MCF 10A (cell line): ENCODE measurements at regions not wholly inside any gene's neighbourhood (a gene's known extent, or its start where the extent isn't known, plus 50 kb on each side); places are given as distances from the start of the nearest gene placed in this dataset.

Experiments used
- BruUV-seq: library from RNA; stranded (reverse); fragments of 400-500 nt; replicated peaks from 2 replicates; lab custom pipeline; 2021; lab: Mats Ljungman, UMichigan
- CTCF ChIA-PET: fragments of 300-600 bp; sonication (Branson Sonifier 250); formaldehyde crosslinking; extraction: SDS; loops from one replicate; lab custom pipeline; 2021; ENCODE audit warnings: antibody characterized with exemption, inconsistent platforms; lab: Yijun Ruan, JAX
- POLR2A ChIA-PET: fragments of 300-600, 350-650 bp; sonication (Branson Sonifier 250); formaldehyde crosslinking; extraction: SDS; loops from one replicate; lab custom pipeline; 2020; ENCODE audit warnings: antibody characterized with exemption, inconsistent platforms; lab: Yijun Ruan, JAX
- DNase-seq: peaks from one replicate; pipeline ENCODE4 v3.0.0-alpha.2; 2018; ENCODE audit not compliant: unreplicated experiment
- H3K27ac Mint-ChIP-seq: one replicate; pipeline ENCODE4 v1.8.0; 2022; ENCODE audit warnings: mild to moderate bottlenecking, low read depth, mixed read lengths; ENCODE audit not compliant: unreplicated experiment
- H3K27me3 Mint-ChIP-seq: one replicate; pipeline ENCODE4 v1.8.0; 2022; ENCODE audit warnings: mixed read lengths; ENCODE audit not compliant: insufficient read depth, unreplicated experiment
- H3K36me3 Mint-ChIP-seq: one replicate; pipeline ENCODE4 v1.8.0; 2022; ENCODE audit warnings: mild to moderate bottlenecking, moderate library complexity, mixed read lengths; ENCODE audit not compliant: insufficient read depth, unreplicated experiment
- H3K4me1 Mint-ChIP-seq: one replicate; pipeline ENCODE4 v1.8.0; 2022; ENCODE audit warnings: mixed read lengths; ENCODE audit not compliant: insufficient read depth, unreplicated experiment
- H3K4me3 Mint-ChIP-seq: one replicate; pipeline ENCODE4 v1.8.0; 2022; ENCODE audit warnings: mild to moderate bottlenecking, moderate library complexity, mixed read lengths; ENCODE audit not compliant: unreplicated experiment
- H3K9me3 Mint-ChIP-seq: one replicate; pipeline ENCODE4 v1.8.0; 2022; ENCODE audit warnings: mixed read lengths; ENCODE audit not compliant: unreplicated experiment
- intact Hi-C: fragments of 100-400 bp; cut with micrococcal nuclease; formaldehyde crosslinking; loops from 2 replicates; pipeline ENCODE4 v1.14.1; 2022
- TF ChIP-seq, protein P1 (sequence below): fragments of 200-600 bp; IDR thresholded peaks from one replicate; pipeline ENCODE4 v1.8.0; 2022; ENCODE audit warnings: antibody characterized with exemption, mild to moderate bottlenecking; ENCODE audit not compliant: unreplicated experiment

DNA sequence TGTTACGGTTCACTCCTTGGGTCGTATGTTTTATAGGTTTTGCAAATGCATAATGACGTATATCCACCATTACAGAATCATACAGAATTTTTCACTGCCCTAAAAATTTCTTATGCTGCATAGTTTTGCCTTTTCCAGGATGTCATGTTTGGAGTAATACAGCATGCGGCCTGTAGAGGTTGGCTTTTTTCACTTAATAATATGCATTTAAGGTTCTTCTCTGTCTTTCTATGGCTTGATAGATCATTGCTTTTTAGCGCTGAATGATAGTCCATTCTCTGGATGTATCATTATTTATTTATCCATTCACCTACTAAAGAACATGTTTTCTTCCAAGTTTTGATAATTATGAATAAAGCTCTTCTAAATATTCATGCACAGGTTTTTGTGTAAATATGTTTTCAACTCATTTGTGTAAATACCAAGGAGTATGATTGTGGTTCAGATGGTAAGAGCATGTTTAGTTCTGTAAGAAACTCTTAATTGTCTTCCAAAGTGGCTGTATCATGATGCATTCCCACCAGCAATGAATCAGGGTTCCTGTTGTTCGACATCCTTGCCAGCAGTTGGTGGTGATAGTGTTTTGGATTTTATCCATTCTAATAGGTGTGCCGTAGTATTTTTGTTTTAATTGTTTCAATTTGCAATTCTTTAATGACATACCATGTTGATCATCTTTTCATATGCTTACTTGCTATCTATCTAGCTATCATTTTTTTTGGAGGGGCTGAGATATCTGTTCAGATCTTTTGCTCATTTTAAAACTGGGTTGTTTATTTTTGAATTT, 531.2 kb upstream of the GHITM start:
- POLR2A ChIA-PET: no interaction called here
- BruUV-seq: no TSS peak
- H3K27ac Mint-ChIP-seq: no peak overlapping the region
- TF ChIP-seq, protein P1, sequence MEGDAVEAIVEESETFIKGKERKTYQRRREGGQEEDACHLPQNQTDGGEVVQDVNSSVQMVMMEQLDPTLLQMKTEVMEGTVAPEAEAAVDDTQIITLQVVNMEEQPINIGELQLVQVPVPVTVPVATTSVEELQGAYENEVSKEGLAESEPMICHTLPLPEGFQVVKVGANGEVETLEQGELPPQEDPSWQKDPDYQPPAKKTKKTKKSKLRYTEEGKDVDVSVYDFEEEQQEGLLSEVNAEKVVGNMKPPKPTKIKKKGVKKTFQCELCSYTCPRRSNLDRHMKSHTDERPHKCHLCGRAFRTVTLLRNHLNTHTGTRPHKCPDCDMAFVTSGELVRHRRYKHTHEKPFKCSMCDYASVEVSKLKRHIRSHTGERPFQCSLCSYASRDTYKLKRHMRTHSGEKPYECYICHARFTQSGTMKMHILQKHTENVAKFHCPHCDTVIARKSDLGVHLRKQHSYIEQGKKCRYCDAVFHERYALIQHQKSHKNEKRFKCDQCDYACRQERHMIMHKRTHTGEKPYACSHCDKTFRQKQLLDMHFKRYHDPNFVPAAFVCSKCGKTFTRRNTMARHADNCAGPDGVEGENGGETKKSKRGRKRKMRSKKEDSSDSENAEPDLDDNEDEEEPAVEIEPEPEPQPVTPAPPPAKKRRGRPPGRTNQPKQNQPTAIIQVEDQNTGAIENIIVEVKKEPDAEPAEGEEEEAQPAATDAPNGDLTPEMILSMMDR: no peak
- no peaks in the 10 kb centered on the region for H3K27me3 Mint-ChIP-seq
- intact Hi-C loops: no loop called here
- H3K4me1 Mint-ChIP-seq: peaks cover 47% of the 10 kb centered on the region
- no peaks in the 10 kb centered on the region for H3K36me3 Mint-ChIP-seq
- peak; percentile 15 for DNase-seq
- H3K9me3 Mint-ChIP-seq: no peaks in the 10 kb centered on the region
- no peak overlapping the region for H3K4me3 Mint-ChIP-seq
- CTCF ChIA-PET: interaction anchor here (0.6 to 1.2 kb wide), 4 partner anchors 184 to 373 kb away, joined by 3 to 4 read pairs (median 4); no protein-coding TSS in a partner anchor

DNA sequence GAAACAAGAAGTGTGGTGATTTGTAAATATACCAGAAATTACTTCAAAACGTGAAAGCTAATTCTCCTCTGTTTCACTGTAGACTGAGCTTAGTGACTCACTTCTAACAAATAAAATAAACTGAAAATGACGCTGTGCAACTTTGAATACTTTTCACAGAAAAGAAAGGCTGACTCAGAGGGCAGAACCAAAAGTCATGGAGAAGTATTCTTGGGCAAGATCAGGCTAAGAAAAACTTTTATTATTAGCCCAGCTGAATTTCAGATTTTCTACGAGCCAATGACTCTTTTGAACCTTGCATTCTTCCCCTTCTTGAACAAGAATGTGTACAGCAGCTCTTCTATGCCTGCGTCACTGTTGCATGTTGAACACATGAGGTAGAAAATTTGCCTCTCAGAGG, 527.3 kb upstream of the GHITM start:
- peak; percentile 68 for DNase-seq
- Mint-ChIP-seq H3K9me3 (no peaks in the 10 kb centered on the region), H3K4me1 (peaks cover 23% of the 10 kb centered on the region), H3K27me3 (no peaks in the 10 kb centered on the region), H3K27ac (peak overlapping the region; percentile 81), H3K36me3 (no peaks in the 10 kb centered on the region), H3K4me3 (peak overlapping the region; percentile 40)
- TF ChIP-seq, protein P1: no peak
- no TSS peak for BruUV-seq
- intact Hi-C loops: no loop called here
- ChIA-PET CTCF (interaction anchor here (0.7 kb wide), 2 partner anchors 36 to 259 kb away, joined by 3 read pairs; no protein-coding TSS in a partner anchor), POLR2A (no interaction called here)

DNA sequence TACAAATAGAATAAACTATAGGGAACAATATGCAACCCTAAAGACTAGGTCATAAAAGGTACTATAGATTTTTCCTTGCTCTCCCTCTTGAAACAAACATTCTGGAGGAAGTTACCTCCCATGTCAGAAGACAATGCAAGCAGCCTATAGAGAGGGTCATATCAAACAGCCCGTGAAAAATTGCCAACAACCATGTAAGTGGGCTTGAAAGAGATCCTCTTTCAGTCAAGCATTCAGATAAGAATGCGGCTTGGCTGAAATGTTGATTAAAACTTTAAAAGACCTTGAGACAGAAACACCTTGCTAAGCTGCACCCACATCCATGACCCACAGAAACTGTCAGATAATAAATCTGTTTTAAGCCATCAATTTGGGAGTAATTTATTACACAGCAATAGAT, 526.6 kb upstream of the GHITM start:
- H3K27ac Mint-ChIP-seq: peak overlapping the region; percentile 81
- no peaks in the 10 kb centered on the region for H3K36me3 Mint-ChIP-seq
- intact Hi-C loops: no loop called here
- no peaks in the 10 kb centered on the region for H3K27me3 Mint-ChIP-seq
- H3K4me3 Mint-ChIP-seq: no peak overlapping the region
- TF ChIP-seq, protein P1: no peak
- H3K9me3 Mint-ChIP-seq: no peaks in the 10 kb centered on the region
- CTCF ChIA-PET: no interaction called here
- no TSS peak for BruUV-seq
- DNase-seq: no peak
- POLR2A ChIA-PET: no interaction called here
- peaks cover 18% of the 10 kb centered on the region for H3K4me1 Mint-ChIP-seq

DNA sequence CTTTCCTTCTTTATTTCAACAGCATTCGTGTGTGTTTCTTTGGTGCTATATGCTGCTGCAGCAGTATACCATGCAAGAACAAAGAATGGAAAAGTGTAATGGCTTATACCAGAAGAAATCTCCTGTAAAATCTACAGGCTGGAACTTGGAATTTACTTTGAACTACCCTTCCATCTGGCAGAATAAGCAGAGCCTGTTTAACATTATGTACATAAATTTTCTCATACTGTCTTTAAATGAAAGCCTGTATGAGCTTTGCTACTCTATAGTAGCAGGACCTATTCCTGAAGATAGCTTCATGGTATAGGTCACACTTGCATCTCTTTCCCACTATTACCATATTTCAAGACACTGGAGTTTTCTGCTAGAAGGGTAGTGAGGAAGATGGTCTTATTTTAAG, 522.1 kb upstream of the GHITM start:
- Mint-ChIP-seq H3K4me3 (no peak overlapping the region), H3K27ac (no peak overlapping the region), H3K36me3 (no peaks in the 10 kb centered on the region), H3K4me1 (peaks cover 4% of the 10 kb centered on the region), H3K9me3 (no peaks in the 10 kb centered on the region), H3K27me3 (no peaks in the 10 kb centered on the region)
- intact Hi-C loops: no loop called here
- TF ChIP-seq, protein P1: no peak
- DNase-seq: no peak
- CTCF ChIA-PET: no interaction called here
- POLR2A ChIA-PET: interaction anchor here (0.5 kb wide), 1 partner anchor 371 kb away, joined by 3 read pairs; no protein-coding TSS in a partner anchor
- no TSS peak for BruUV-seq
